Activated CD8-positive, alpha-beta T cell treated with anti-CD3 and anti-CD28 coated beads for 36 hours (primary cell): ENCODE measurements at regions not wholly inside any gene's neighbourhood (a gene's known extent, or its start where the extent isn't known, plus 50 kb on each side); places are given as distances from the start of the nearest gene placed in this dataset.

Experiments used
- ATAC-seq: fragments of 200-7000 bp; cut with Tn5 transposase; one replicate; pipeline ENCODE4 v1.10.0; 2021; ENCODE audit warnings: mild to moderate bottlenecking, moderate library complexity
- CTCF ChIA-PET: fragments of 350-600 bp; sonication (Branson Sonifier 250); formaldehyde crosslinking; loops from one replicate; lab custom pipeline; 2021; ENCODE audit warnings: antibody characterized with exemption; lab: Charles Lee
- POLR2A ChIA-PET: fragments of 350-600 bp; sonication (Branson Sonifier 250); formaldehyde crosslinking; loops from one replicate; lab custom pipeline; 2021; ENCODE audit warnings: antibody characterized with exemption; lab: Charles Lee
- DNase-seq: peaks from one replicate; pipeline ENCODE4 v3.0.0-alpha.2; 2020
- H3K27ac Mint-ChIP-seq: one replicate; pipeline ENCODE4 v1.8.0; 2021; ENCODE audit warnings: mild to moderate bottlenecking, mixed read lengths
- H3K27me3 Mint-ChIP-seq: one replicate; pipeline ENCODE4 v1.8.0; 2021; ENCODE audit warnings: mixed read lengths
- H3K36me3 Mint-ChIP-seq: one replicate; pipeline ENCODE4 v1.8.0; 2021; ENCODE audit warnings: low read depth, mixed read lengths
- H3K4me1 Mint-ChIP-seq: one replicate; pipeline ENCODE4 v1.8.0; 2021; ENCODE audit warnings: low read depth, mixed read lengths
- H3K4me3 Mint-ChIP-seq: one replicate; pipeline ENCODE4 v1.8.0; 2021; ENCODE audit warnings: mild to moderate bottlenecking, moderate library complexity, mixed read lengths
- H3K9me3 Mint-ChIP-seq: one replicate; pipeline ENCODE4 v1.8.0; 2021; ENCODE audit warnings: mixed read lengths
- intact Hi-C: fragments of 100-400 bp; cut with micrococcal nuclease; formaldehyde crosslinking; loops from one replicate; pipeline ENCODE4 v1.10.0; 2022
- TF ChIP-seq, protein P1 (sequence below): fragments of 200-600 bp; IDR thresholded peaks from one replicate; pipeline ENCODE4 v1.8.0; 2022; ENCODE audit warnings: antibody characterized with exemption, mild to moderate bottlenecking

DNA sequence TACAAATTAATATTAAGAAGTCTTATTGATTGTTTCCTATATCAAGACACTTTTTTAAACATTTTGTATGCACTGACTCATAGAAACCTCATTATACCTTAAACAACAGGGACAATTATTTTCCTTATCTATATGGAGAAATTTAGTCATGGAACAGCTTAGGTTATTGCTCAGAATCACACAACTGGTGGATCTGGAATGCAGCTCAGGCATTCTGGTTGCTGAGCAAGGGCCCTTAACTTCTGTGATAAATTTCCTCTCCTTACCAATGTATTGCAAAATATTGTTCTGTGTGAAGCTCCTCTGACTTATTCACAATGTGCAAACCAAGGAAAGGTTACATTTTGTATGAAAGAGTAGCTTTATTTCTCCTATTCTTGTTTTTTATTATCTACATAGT, 817.8 kb downstream of the LRFN5 start:
- Mint-ChIP-seq H3K36me3 (no peaks in the 10 kb centered on the region), H3K4me1 (no peaks in the 10 kb centered on the region)
- ATAC-seq, result no peak

DNA sequence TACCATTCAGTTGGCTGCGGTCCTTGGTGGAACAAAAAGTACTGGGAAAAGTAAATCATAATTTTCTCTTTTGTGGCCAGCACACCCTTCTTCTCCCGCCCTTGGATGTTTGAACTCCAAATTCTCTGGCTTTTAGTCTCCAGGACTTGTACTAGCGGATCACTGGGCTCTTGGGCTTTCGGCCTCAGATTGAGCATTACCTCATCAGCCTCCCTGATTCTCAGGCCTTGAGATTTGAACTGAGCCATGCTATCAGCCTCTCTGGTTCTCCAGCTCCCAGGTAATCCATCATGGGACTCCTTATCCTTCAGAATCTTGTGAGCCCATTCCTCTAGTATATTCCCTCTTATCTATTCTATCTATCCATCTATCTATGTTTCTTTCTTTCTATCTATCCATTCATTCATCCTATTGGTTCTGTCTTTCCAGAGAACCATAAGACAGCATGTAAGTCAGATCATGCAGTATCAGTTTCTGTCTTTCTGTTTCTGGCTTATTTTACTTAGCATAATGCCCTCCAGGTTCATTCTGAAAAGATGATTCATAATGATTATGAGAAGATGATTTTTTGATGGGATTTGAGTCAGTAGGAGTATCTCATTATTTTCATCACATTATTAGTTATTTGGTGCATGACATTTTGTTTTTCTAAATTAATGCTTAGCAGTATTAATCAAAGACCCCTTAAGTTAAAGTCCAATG, 814.9 kb downstream of the LRFN5 start:
- intact Hi-C loops, result no loop called here
- Mint-ChIP-seq H3K4me3 (no peak overlapping the region), H3K4me1 (no peaks in the 10 kb centered on the region), H3K27me3 (no peaks in the 10 kb centered on the region), H3K9me3 (no peaks in the 10 kb centered on the region), H3K27ac (no peak overlapping the region), H3K36me3 (no peaks in the 10 kb centered on the region)
- ATAC-seq (no peak), DNase-seq (no peak)
- TF ChIP-seq, protein P1, sequence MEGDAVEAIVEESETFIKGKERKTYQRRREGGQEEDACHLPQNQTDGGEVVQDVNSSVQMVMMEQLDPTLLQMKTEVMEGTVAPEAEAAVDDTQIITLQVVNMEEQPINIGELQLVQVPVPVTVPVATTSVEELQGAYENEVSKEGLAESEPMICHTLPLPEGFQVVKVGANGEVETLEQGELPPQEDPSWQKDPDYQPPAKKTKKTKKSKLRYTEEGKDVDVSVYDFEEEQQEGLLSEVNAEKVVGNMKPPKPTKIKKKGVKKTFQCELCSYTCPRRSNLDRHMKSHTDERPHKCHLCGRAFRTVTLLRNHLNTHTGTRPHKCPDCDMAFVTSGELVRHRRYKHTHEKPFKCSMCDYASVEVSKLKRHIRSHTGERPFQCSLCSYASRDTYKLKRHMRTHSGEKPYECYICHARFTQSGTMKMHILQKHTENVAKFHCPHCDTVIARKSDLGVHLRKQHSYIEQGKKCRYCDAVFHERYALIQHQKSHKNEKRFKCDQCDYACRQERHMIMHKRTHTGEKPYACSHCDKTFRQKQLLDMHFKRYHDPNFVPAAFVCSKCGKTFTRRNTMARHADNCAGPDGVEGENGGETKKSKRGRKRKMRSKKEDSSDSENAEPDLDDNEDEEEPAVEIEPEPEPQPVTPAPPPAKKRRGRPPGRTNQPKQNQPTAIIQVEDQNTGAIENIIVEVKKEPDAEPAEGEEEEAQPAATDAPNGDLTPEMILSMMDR, result no peak
- POLR2A ChIA-PET, result no interaction called here
- CTCF ChIA-PET, result no interaction called here

More for the DNA sequence above, 817.8 kb downstream of the LRFN5 start:
- Mint-ChIP-seq H3K9me3 (peaks cover 1% of the 10 kb centered on the region), H3K4me3 (no peak overlapping the region), H3K27ac (no peak overlapping the region), H3K27me3 (no peaks in the 10 kb centered on the region)
- intact Hi-C loops, result no loop called here
- CTCF ChIA-PET, result no interaction called here
- TF ChIP-seq, protein P1, result no peak
- POLR2A ChIA-PET, result no interaction called here
- DNase-seq, result no peak

GRCh38 chr14:42420071-42420470, 813.4 kb downstream of the LRFN5 start:
- no peak for ATAC-seq
- no peaks in the 10 kb centered on the region for H3K9me3 Mint-ChIP-seq
- DNase-seq, result no peak
- no peaks in the 10 kb centered on the region for H3K36me3 Mint-ChIP-seq
- no peaks in the 10 kb centered on the region for H3K4me1 Mint-ChIP-seq
- no peak overlapping the region for H3K4me3 Mint-ChIP-seq
- no peak overlapping the region for H3K27ac Mint-ChIP-seq
- ChIA-PET POLR2A (no interaction called here), CTCF (no interaction called here)
- TF ChIP-seq, protein P1, result no peak
- H3K27me3 Mint-ChIP-seq, result no peaks in the 10 kb centered on the region
- intact Hi-C loops, result no loop called here

DNA sequence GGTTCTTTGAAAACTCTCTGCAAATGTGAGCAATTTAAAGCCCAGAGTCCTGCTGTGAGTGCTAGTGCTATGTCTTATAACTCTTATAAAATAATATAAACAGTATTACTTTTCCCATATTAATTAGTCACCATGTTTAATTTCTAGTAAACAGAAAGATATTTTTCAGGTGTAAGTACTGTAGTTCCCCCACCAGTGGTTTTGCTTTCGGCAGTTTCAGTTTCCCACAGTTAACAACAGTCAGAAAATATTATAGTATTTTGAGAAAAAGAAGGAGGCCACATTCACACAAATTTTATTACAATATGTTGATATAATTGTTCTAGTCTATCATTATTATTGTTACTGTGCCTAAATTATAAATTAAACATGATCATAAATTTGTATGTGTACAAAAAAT, 800.5 kb downstream of the LRFN5 start:
- CTCF ChIA-PET, result no interaction called here
- peaks cover 7% of the 10 kb centered on the region for H3K9me3 Mint-ChIP-seq
- POLR2A ChIA-PET, result no interaction called here
- H3K4me1 Mint-ChIP-seq, result no peaks in the 10 kb centered on the region
- no peaks in the 10 kb centered on the region for H3K36me3 Mint-ChIP-seq
- H3K4me3 Mint-ChIP-seq, result no peak overlapping the region
- DNase-seq (no peak), ATAC-seq (no peak)
- intact Hi-C loops, result no loop called here
- H3K27ac Mint-ChIP-seq, result no peak overlapping the region
- no peaks in the 10 kb centered on the region for H3K27me3 Mint-ChIP-seq
- TF ChIP-seq, protein P1, result no peak

DNA sequence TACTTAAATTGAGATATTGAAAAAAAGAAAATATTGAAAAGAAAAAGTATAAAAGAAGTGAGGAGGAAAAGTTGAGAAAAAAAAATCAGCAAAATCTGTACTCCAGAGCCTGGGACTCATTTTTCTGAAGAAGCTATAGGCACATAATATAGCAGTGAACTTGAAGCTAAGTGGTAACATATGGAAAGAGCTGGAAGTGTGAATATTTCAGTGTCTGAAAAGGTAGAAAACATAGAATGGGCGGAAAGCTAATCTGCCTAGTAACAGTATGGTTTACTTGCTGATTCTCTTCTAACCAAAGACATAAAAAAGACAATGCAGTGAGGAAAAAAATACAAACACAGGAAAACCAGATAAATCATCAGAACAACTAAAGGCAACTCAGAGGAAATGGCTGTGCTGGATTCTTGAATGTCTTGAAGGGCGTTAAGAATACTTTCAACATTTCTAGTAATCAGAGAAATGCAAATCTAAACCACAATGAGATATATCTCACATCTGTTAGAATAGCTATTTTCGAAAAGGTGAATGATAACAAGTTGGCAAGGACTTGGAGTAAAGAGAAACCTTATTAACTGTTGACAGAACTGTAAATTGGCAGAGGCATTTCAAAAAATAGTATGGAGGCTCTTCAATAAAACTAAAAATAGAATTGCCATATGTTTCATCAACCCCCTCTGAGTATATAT, 784.6 kb downstream of the LRFN5 start:
- H3K9me3 Mint-ChIP-seq, result peaks cover 2% of the 10 kb centered on the region
- ChIA-PET POLR2A (no interaction called here), CTCF (no interaction called here)
- no peak overlapping the region for H3K4me3 Mint-ChIP-seq
- ATAC-seq (no peak), DNase-seq (no peak)
- H3K36me3 Mint-ChIP-seq, result no peaks in the 10 kb centered on the region
- H3K27ac Mint-ChIP-seq, result no peak overlapping the region
- no peaks in the 10 kb centered on the region for H3K27me3 Mint-ChIP-seq
- H3K4me1 Mint-ChIP-seq, result no peaks in the 10 kb centered on the region
- intact Hi-C loops, result no loop called here
- TF ChIP-seq, protein P1, result no peak
